OCI-LY7 (cell line): ENCODE measurements at regions not wholly inside any gene's neighbourhood (a gene's known extent, or its start where the extent isn't known, plus 50 kb on each side); places are given as distances from the start of the nearest gene placed in this dataset.

Source experiments
- BruUV-seq: library from RNA; stranded (reverse); fragments of 400-500 nt; replicated peaks from 2 replicates; lab custom pipeline; 2021; lab: Mats Ljungman, UMichigan
- CTCF ChIA-PET: fragments of 300-600 bp; sonication (Branson Sonifier 250); formaldehyde crosslinking; loops from one replicate; lab custom pipeline; 2022; ENCODE audit warnings: antibody characterized with exemption; ENCODE audit not compliant: unreplicated experiment; lab: Charles Lee
- POLR2A ChIA-PET: fragments of 300-600 bp; sonication (Branson Sonifier 250); formaldehyde crosslinking; loops from one replicate; lab custom pipeline; 2022; ENCODE audit warnings: antibody characterized with exemption; lab: Charles Lee
- DNase-seq: peaks from one replicate; pipeline ENCODE4 v3.0.0-alpha.2; 2015; ENCODE audit warnings: low spot score
- H2AFZ ChIP-seq: fragments of 200-600 bp; sonication (generic), shearing (Covaris generic); 2 replicates; pipeline ENCODE4 v1.6.1; 2014; ENCODE audit warnings: mild to moderate bottlenecking, antibody characterized with exemption, low read length, moderate library complexity
- H3K27ac ChIP-seq: fragments of 200-600 bp; sonication (generic); 2 replicates; pipeline ENCODE4 v1.5.1; 2014; ENCODE audit warnings: mixed run types, low read depth, mild to moderate bottlenecking, moderate library complexity, low read length, inconsistent platforms; ENCODE audit not compliant: poor library complexity, severe bottlenecking
- H3K36me3 ChIP-seq: fragments of 200-600 bp; sonication (generic); 2 replicates; pipeline ENCODE4 v1.6.1; 2014; ENCODE audit warnings: mild to moderate bottlenecking, antibody characterized with exemption, low read length, moderate library complexity, mixed read lengths; ENCODE audit not compliant: insufficient read depth
- H3K4me1 ChIP-seq: fragments of 200-600 bp; sonication (generic); 2 replicates; pipeline ENCODE4 v1.5.1; 2014; ENCODE audit warnings: mild to moderate bottlenecking, low read length; ENCODE audit not compliant: insufficient read depth, poor library complexity, severe bottlenecking
- H3K4me2 ChIP-seq: fragments of 200-600 bp; sonication (generic); 2 replicates; pipeline ENCODE4 v1.6.1; 2014; ENCODE audit warnings: mild to moderate bottlenecking, low read length
- H3K4me3 ChIP-seq: fragments of 200-600 bp; sonication (generic); 2 replicates; pipeline ENCODE4 v1.5.1; 2014; ENCODE audit warnings: mild to moderate bottlenecking, low read depth, low read length; ENCODE audit not compliant: poor library complexity, severe bottlenecking
- H3K79me2 ChIP-seq: fragments of 200-600 bp; sonication (generic); 2 replicates; pipeline ENCODE4 v1.6.1; 2016; ENCODE audit warnings: low read depth, mild to moderate bottlenecking, low read length, moderate library complexity, mixed read lengths; ENCODE audit not compliant: insufficient read depth
- H3K9me2 ChIP-seq: fragments of 200-600 bp; sonication (generic); 2 replicates; pipeline ENCODE4 v1.6.1; 2016; ENCODE audit warnings: mild to moderate bottlenecking, low read length, mixed read lengths; ENCODE audit not compliant: insufficient read depth
- H3K9me3 ChIP-seq: fragments of 200-600 bp; sonication (generic); 2 replicates; pipeline ENCODE4 v1.6.1; 2014; ENCODE audit warnings: mild to moderate bottlenecking, mixed run types, low read length, mixed read lengths
- H4K20me1 ChIP-seq: fragments of 200-600 bp; sonication (generic); 2 replicates; pipeline ENCODE4 v1.6.1; 2014; ENCODE audit warnings: mild to moderate bottlenecking, antibody characterized with exemption, low read length, moderate library complexity, mixed read lengths; ENCODE audit not compliant: insufficient read depth
- CTCF ChIP-seq: fragments of 200-600 bp; sonication (generic); conservative IDR thresholded peaks from 2 replicates; pipeline ENCODE4 v1.5.1; 2014; ENCODE audit warnings: mild to moderate bottlenecking, antibody characterized with exemption, low read length, moderate library complexity, mixed read lengths
- EZH2phosphoT487 ChIP-seq: fragments of 200-600 bp; sonication (generic); IDR thresholded peaks from 2 replicates; pipeline ENCODE4 v1.6.1; 2018; ENCODE audit warnings: low read depth, borderline replicate concordance, mild to moderate bottlenecking, mixed run types, antibody characterized with exemption, low read length, moderate library complexity, mixed read lengths
- intact Hi-C: fragments of 100-400 bp; cut with micrococcal nuclease; formaldehyde crosslinking; loops from one replicate; pipeline ENCODE4 v1.10.0; 2022; ENCODE audit not compliant: unreplicated experiment

- Histone ChIP-seq H3K9me2 (no peaks in the 10 kb centered on the region), H3K79me2 (no peaks in the 10 kb centered on the region), H3K36me3 (no peaks in the 10 kb centered on the region), H3K4me3 (no peak overlapping the region), H2AFZ (no peak overlapping the region), H3K4me1 (no peaks in the 10 kb centered on the region), H3K27ac (no peak overlapping the region), H3K9me3 (no peaks in the 10 kb centered on the region), H4K20me1 (no peaks in the 10 kb centered on the region), H3K4me2 (no peak overlapping the region)
- POLR2A ChIA-PET: no interaction called here
- CTCF ChIA-PET: no interaction called here
- BruUV-seq: no TSS peak
- TF ChIP-seq CTCF (no peak), EZH2phosphoT487 (no peak)
- intact Hi-C loops: no loop called here
- no peak for DNase-seq
Observed at GRCh38 chrX:144791298-144791697, 456.0 kb upstream of the SPANXN1 start.

GRCh38 chrX:144798972-144799371, 448.3 kb upstream of the SPANXN1 start:
- no peak for TF ChIP-seq CTCF
- TF ChIP-seq EZH2phosphoT487: no peak
- H3K79me2 ChIP-seq: no peaks in the 10 kb centered on the region
- BruUV-seq: no TSS peak
- no peaks in the 10 kb centered on the region for H3K36me3 ChIP-seq
- DNase-seq: no peak
- no peaks in the 10 kb centered on the region for H4K20me1 ChIP-seq
- H3K9me2 ChIP-seq: no peaks in the 10 kb centered on the region
- H3K9me3 ChIP-seq: no peaks in the 10 kb centered on the region
- ChIA-PET CTCF (no interaction called here), POLR2A (interaction anchor here (0.6 kb wide), 2 partner anchors 45 to 115 kb away, joined by 3 read pairs; no protein-coding TSS in a partner anchor)
- no peaks in the 10 kb centered on the region for H3K4me1 ChIP-seq
- intact Hi-C loops: no loop called here
- H2AFZ ChIP-seq: no peak overlapping the region
- no peak overlapping the region for H3K4me2 ChIP-seq
- no peak overlapping the region for H3K27ac ChIP-seq
- H3K4me3 ChIP-seq: no peak overlapping the region

- BruUV-seq: no TSS peak
- no peak for DNase-seq
- ChIA-PET POLR2A (no interaction called here), CTCF (no interaction called here)
- no peak overlapping the region for H2AFZ ChIP-seq
- H4K20me1 ChIP-seq: no peaks in the 10 kb centered on the region
- no peaks in the 10 kb centered on the region for H3K79me2 ChIP-seq
- no peak overlapping the region for H3K27ac ChIP-seq
- no peaks in the 10 kb centered on the region for H3K9me3 ChIP-seq
- H3K36me3 ChIP-seq: no peaks in the 10 kb centered on the region
- no peak overlapping the region for H3K4me2 ChIP-seq
- H3K4me3 ChIP-seq: no peak overlapping the region
- no peaks in the 10 kb centered on the region for H3K9me2 ChIP-seq
- intact Hi-C loops: no loop called here
- TF ChIP-seq EZH2phosphoT487 (no peak), CTCF (no peak)
- no peaks in the 10 kb centered on the region for H3K4me1 ChIP-seq
Observed at GRCh38 chrX:144801786-144802185, 445.5 kb upstream of the SPANXN1 start.
